HAP-1 (cell line): ENCODE measurements at regions not wholly inside any gene's neighbourhood (a gene's known extent, or its start where the extent isn't known, plus 50 kb on each side); places are given as distances from the start of the nearest gene placed in this dataset.
"Not testable (repeated sequence)": the region's sequence is repeated elsewhere in the genome, so short reads cannot be mapped to it uniquely, and the experiment has no call there.

Experiments used
- DNase-seq, 2 experiments: peaks; one replicate each; pipeline ENCODE4 v3.0.0-alpha.2; 2016 to 2020; ENCODE audit warnings: low spot score in 2 of 2
- H3K27me3 ChIP-seq: fragments of 250-450 bp; sonication (Bioruptor Pico); 2 replicates; pipeline ENCODE4 v1.5.1; 2020; ENCODE audit warnings: low read depth, mild to moderate bottlenecking, moderate library complexity
- H3K36me3 ChIP-seq: fragments of 250-450 bp; sonication (Bioruptor Pico); replicated peaks from 2 replicates; pipeline ENCODE4 v1.5.1; 2020; ENCODE audit warnings: mild to moderate bottlenecking
- H3K4me1 ChIP-seq: fragments of 250-450 bp; sonication (Bioruptor Pico); 2 replicates; pipeline ENCODE4 v1.5.1; 2020; ENCODE audit warnings: mild to moderate bottlenecking
- H3K4me3 ChIP-seq: fragments of 250-450 bp; sonication (Bioruptor Pico); 2 replicates; pipeline ENCODE4 v1.5.1; 2020; ENCODE audit warnings: mild to moderate bottlenecking, moderate library complexity
- H3K9me3 ChIP-seq: fragments of 250-450 bp; sonication (Bioruptor Pico); 2 replicates; pipeline ENCODE4 v1.5.1; 2020; ENCODE audit warnings: mild to moderate bottlenecking, moderate library complexity
- in situ Hi-C: fragments of 300-500 bp; cut with MboI; formaldehyde crosslinking; loops from 3 replicates; pipeline ENCODE4 v1.14.3; 2020; ENCODE audit warnings: low sequenced_read_pairs, inconsistent platforms, mixed read lengths

- no peaks in the 10 kb centered on the region for H3K36me3 ChIP-seq
- no peak for DNase-seq
- H3K4me3 ChIP-seq: no peak overlapping the region
- in situ Hi-C loops: no loop called here
- H3K9me3 ChIP-seq: no peaks in the 10 kb centered on the region
- no peaks in the 10 kb centered on the region for H3K4me1 ChIP-seq
- no peaks in the 10 kb centered on the region for H3K27me3 ChIP-seq
Observed at GRCh38 chr2:6164986-6165747, 473.0 kb downstream of the SOX11 start.

- H3K4me3 ChIP-seq: no peak overlapping the region
- DNase-seq: no peak
- no peaks in the 10 kb centered on the region for H3K9me3 ChIP-seq
- no peaks in the 10 kb centered on the region for H3K4me1 ChIP-seq
- no peaks in the 10 kb centered on the region for H3K36me3 ChIP-seq
- H3K27me3 ChIP-seq: no peaks in the 10 kb centered on the region
- in situ Hi-C loops: no loop called here
Observed at GRCh38 chr2:6167592-6168138, 475.5 kb downstream of the SOX11 start.

GRCh38 chr2:6168485-6168884 lies 476.3 kb downstream of the SOX11 start:
- Histone ChIP-seq H3K4me1 (no peaks in the 10 kb centered on the region), H3K9me3 (no peaks in the 10 kb centered on the region), H3K36me3 (no peaks in the 10 kb centered on the region), H3K4me3 (no peak overlapping the region), H3K27me3 (no peaks in the 10 kb centered on the region)
- in situ Hi-C loops: no loop called here
- no peak for DNase-seq

- in situ Hi-C loops: no loop called here
- Histone ChIP-seq H3K36me3 (no peaks in the 10 kb centered on the region), H3K4me1 (no peaks in the 10 kb centered on the region), H3K27me3 (no peaks in the 10 kb centered on the region), H3K4me3 (no peak overlapping the region), H3K9me3 (no peaks in the 10 kb centered on the region)
- DNase-seq: no peak
Observed at GRCh38 chr2:6171294-6171693, 479.1 kb downstream of the SOX11 start.

GRCh38 chr2:6177811-6178210 lies 485.6 kb downstream of the SOX11 start:
- no peak for DNase-seq
- Histone ChIP-seq H3K27me3 (no peaks in the 10 kb centered on the region), H3K4me1 (no peaks in the 10 kb centered on the region), H3K9me3 (no peaks in the 10 kb centered on the region), H3K4me3 (no peak overlapping the region), H3K36me3 (no peaks in the 10 kb centered on the region)
- in situ Hi-C loops: no loop called here

- in situ Hi-C loops: no loop called here
- Histone ChIP-seq H3K9me3 (no peaks in the 10 kb centered on the region), H3K4me3 (no peak overlapping the region), H3K27me3 (no peaks in the 10 kb centered on the region), H3K4me1 (no peaks in the 10 kb centered on the region), H3K36me3 (no peaks in the 10 kb centered on the region)
- no peak for DNase-seq
Observed at GRCh38 chr2:6181525-6181924, 489.3 kb downstream of the SOX11 start.

GRCh38 chr2:6181926-6182325 lies 489.7 kb downstream of the SOX11 start:
- in situ Hi-C loops: no loop called here
- DNase-seq: no peak
- Histone ChIP-seq H3K4me1 (no peaks in the 10 kb centered on the region), H3K27me3 (no peaks in the 10 kb centered on the region), H3K9me3 (no peaks in the 10 kb centered on the region), H3K36me3 (no peaks in the 10 kb centered on the region), H3K4me3 (no peak overlapping the region)

GRCh38 chr2:6183226-6183625 lies 491.0 kb downstream of the SOX11 start:
- Histone ChIP-seq H3K27me3 (no peaks in the 10 kb centered on the region), H3K4me1 (no peaks in the 10 kb centered on the region), H3K9me3 (no peaks in the 10 kb centered on the region), H3K4me3 (no peak overlapping the region), H3K36me3 (no peaks in the 10 kb centered on the region)
- in situ Hi-C loops: no loop called here
- DNase-seq: no peak

GRCh38 chr2:6184532-6185292 lies 492.5 kb downstream of the SOX11 start:
- in situ Hi-C loops: no loop called here
- H3K9me3 ChIP-seq: no peaks in the 10 kb centered on the region
- H3K36me3 ChIP-seq: no peaks in the 10 kb centered on the region
- no peak for DNase-seq
- no peaks in the 10 kb centered on the region for H3K4me1 ChIP-seq
- H3K27me3 ChIP-seq: no peaks in the 10 kb centered on the region
- H3K4me3 ChIP-seq: no peak overlapping the region

- H3K4me3 ChIP-seq: no peak overlapping the region
- DNase-seq: no peak
Observed at GRCh38 chr2:6186332-6187151, 494.4 kb downstream of the SOX11 start.

GRCh38 chr2:6196449-6196848 lies 504.3 kb downstream of the SOX11 start:
- Histone ChIP-seq H3K27me3 (no peaks in the 10 kb centered on the region), H3K4me3 (no peak overlapping the region), H3K9me3 (no peaks in the 10 kb centered on the region), H3K36me3 (no peaks in the 10 kb centered on the region), H3K4me1 (no peaks in the 10 kb centered on the region)
- no peak for DNase-seq
- in situ Hi-C loops: no loop called here

More at GRCh38 chr2:6186332-6187151, 494.4 kb downstream of the SOX11 start:
- Histone ChIP-seq H3K4me1 (no peaks in the 10 kb centered on the region), H3K27me3 (no peaks in the 10 kb centered on the region), H3K9me3 (no peaks in the 10 kb centered on the region), H3K36me3 (no peaks in the 10 kb centered on the region)
- in situ Hi-C loops: no loop called here

- H3K27me3 ChIP-seq, H3K4me3 ChIP-seq, H3K4me1 ChIP-seq, H3K36me3 ChIP-seq, in situ Hi-C loops, DNase-seq, H3K9me3 ChIP-seq: not testable (repeated sequence)
Observed at GRCh38 chr2:6198370-6198919, 506.3 kb downstream of the SOX11 start.

GRCh38 chr2:6202756-6203155 lies 510.6 kb downstream of the SOX11 start:
- in situ Hi-C loops: no loop called here

More at GRCh38 chr2:6202756-6203155, 510.6 kb downstream of the SOX11 start:
- no peaks in the 10 kb centered on the region for H3K4me1 ChIP-seq
- no peak for DNase-seq
- H3K27me3 ChIP-seq: no peaks in the 10 kb centered on the region
- no peaks in the 10 kb centered on the region for H3K9me3 ChIP-seq
- no peak overlapping the region for H3K4me3 ChIP-seq
- no peaks in the 10 kb centered on the region for H3K36me3 ChIP-seq
